GM12891 (cell line): ENCODE measurements at regions not wholly inside any gene's neighbourhood (a gene's known extent, or its start where the extent isn't known, plus 50 kb on each side); places are given as distances from the start of the nearest gene placed in this dataset.
A peak's percentile ranks its signal among the peaks of the same experiment; 100 is the strongest.

ENCODE experiments used
- DNase-seq: peaks from one replicate; pipeline ENCODE4 v3.0.0; 2011; ENCODE audit warnings: low spot score; ENCODE audit not compliant: insufficient read length
- FAIRE-seq: peaks from 2 replicates; lab custom pipeline; 2011; peaks lifted over from hg19 to GRCh38; lab: Jason Lieb, UNC
- PAX5 ChIP-seq: IDR thresholded peaks from 2 replicates; pipeline ENCODE4 v1.6.1; 2011; ENCODE audit warnings: low read length, moderate library complexity, mild to moderate bottlenecking; ENCODE audit not compliant: insufficient read depth, severe bottlenecking
- POLR2A ChIP-seq: IDR thresholded peaks from 2 replicates; pipeline ENCODE4 v1.6.1; 2011; ENCODE audit warnings: low read depth, low read length, control low read depth
- POLR2AphosphoS5 ChIP-seq: IDR thresholded peaks from 2 replicates; pipeline ENCODE4 v1.6.1; 2011; ENCODE audit warnings: low read depth, low read length, control low read depth
- POU2F2 ChIP-seq: IDR thresholded peaks from 2 replicates; pipeline ENCODE4 v1.6.1; 2011; ENCODE audit warnings: low read depth, mild to moderate bottlenecking, control low read depth, low read length, moderate library complexity
- SPI1 ChIP-seq: IDR thresholded peaks from 2 replicates; pipeline ENCODE4 v1.6.1; 2011; ENCODE audit warnings: low read depth, low read length, control low read depth
- TAF1 ChIP-seq: IDR thresholded peaks from 2 replicates; pipeline ENCODE4 v1.6.1; 2011; ENCODE audit warnings: low read depth, low read length, control low read depth

DNA sequence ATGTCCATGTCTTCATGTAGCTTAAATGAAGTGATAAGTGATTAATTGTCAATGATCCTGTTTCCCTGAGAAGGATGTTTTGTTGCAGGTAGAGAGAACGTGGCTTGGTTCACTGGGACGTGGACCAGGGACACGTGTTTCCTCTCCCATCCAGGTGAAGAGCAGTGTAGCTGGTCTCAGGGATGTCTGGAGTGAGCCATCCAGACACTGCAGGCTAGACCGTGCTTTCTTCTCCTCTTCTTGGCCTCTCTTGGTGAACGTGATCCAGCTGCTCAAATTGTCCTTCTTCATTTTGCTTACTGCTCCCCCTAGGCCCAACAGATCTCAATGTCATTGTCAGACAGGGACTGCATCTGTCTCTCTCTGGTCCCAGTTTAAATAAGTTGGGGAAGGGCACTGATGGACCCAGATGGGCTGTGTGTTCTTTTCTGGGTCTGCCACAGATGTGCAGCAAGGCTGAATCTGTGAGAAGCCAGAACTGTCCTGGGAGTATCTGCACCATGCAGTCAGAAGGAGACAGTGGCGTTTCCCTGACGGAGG is 263.8 kb downstream of the CYRIA start:
- no peak for FAIRE-seq

DNA sequence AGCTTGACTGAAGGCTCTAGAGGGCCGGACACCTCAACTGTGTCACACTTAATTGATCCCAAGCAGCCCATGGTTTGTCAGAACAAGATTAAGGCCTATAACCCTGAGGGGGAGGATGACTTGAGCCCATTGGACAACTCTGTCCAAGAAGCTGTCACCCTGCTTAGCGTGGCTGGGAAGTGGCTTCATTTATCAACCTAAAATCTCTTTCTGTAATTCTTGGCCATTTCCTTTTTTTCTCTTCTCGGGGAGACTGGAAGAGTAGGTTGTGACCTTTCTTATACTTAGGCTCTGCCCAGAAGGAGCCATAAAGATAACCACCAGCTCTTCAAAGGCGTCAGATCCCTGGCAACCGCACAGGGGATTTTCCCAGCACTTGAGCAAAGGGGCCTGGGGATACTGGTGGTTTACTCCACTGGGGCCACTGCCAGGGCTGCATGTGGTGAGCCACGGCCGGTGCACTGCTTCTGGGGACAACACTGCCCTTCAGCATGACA is 265.5 kb downstream of the CYRIA start:
- FAIRE-seq = no peak
- TF ChIP-seq POLR2A = no peak
- TF ChIP-seq POU2F2 = no peak
- no peak for TF ChIP-seq POLR2AphosphoS5
- TF ChIP-seq SPI1 = no peak
- TF ChIP-seq TAF1 = no peak
- TF ChIP-seq PAX5 = no peak
- no peak for DNase-seq

More for the DNA sequence above, 263.8 kb downstream of the CYRIA start:
- no peak for DNase-seq
- TF ChIP-seq TAF1 (no peak), SPI1 (no peak), POLR2AphosphoS5 (no peak), PAX5 (no peak), POU2F2 (no peak), POLR2A (no peak)

DNA sequence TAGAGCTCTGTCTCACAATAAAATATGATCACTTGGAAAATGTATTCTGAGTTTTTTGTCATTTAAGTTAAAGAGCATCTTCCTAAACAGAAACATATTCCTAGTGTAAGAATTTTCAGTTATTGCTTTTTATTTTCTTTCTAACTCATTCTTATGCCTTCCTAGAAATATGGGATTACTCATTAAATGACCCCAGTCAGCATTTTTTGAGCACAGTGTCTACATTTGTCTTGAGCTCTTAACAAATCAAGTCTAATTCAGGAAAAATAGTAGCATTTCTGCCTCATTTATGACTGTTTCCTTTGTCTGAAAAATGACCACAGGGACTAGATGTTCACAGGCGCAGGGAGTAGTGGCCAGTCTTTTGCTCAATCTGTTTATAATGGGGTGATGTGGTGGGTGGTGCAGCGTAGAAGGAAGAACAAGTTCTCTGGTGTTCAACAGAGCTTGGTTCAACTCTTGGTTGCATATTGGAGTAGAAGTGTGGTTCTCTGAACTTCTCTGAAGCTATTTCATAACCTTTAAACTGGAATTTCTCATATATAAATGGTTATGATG is 267.1 kb downstream of the CYRIA start:
- no peak for DNase-seq
- no peak for TF ChIP-seq POLR2AphosphoS5
- TF ChIP-seq SPI1 = no peak
- no peak for TF ChIP-seq POU2F2
- TF ChIP-seq PAX5 = no peak
- no peak for TF ChIP-seq TAF1
- no peak for TF ChIP-seq POLR2A
- FAIRE-seq = no peak

DNA sequence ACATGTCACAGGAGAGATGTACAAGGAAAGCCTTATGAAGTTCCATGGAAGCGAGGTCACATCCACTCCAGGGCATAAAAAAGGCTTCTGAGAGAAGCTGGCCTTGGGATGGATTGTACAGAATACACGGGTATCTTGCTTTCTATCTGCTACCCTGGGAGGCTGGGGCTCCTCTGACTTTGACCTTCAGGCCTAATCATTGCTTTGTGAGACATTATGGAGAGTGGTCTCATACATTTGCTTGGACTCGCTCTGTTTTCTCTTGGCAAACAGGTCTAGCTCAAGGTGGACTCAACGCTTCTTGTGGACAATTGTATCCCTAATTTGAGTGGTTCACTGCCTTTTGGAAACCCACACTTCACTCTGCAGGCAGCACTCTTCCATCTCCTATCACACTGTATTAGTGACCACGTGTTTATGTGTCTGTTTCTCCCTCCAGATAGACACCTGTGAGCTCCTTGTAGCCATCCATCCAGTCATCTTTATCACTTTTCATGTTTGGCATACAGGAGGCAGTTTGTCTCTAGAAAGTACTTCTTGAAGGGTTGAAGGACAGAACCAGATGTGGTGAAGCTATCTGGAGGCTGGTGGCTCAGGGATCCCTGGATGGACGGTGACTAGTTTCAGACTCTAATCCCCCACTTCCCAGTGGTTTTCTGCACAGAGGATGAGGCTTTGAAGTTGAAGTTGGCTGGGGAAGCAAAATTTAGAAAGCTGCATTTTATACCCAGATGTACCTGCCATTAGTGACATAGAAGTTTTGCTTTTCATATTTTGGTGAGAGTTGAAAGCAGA is 267.8 kb downstream of the CYRIA start:
- FAIRE-seq (no peak), DNase-seq (no peak)
- TF ChIP-seq POU2F2 (no peak), POLR2AphosphoS5 (no peak), PAX5 (no peak), TAF1 (no peak), SPI1 (no peak), POLR2A (no peak)

DNA sequence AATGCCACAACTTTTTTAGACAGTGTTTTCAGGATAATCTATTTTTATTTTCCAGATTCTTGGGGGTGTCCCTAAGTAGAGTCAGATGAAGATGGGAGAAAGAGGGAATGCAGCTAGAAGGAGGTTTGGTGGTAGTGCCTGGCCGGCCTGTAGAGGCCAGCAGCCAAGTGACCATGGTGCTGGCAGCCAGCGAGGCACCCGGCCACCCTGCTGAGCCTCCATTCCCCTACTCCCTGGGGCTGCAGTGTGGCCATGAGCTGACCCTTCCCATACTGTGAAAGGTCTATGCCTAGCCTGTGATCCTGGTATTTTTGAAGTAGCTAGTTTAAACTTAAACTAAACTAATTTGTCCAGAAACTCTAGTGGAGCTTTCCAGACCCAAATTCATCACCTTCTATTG is 268.6 kb downstream of the CYRIA start:
- TF ChIP-seq POLR2AphosphoS5 (no peak), TAF1 (no peak), PAX5 (no peak), POU2F2 (no peak), SPI1 (no peak), POLR2A (no peak)
- no peak for FAIRE-seq
- no peak for DNase-seq

DNA sequence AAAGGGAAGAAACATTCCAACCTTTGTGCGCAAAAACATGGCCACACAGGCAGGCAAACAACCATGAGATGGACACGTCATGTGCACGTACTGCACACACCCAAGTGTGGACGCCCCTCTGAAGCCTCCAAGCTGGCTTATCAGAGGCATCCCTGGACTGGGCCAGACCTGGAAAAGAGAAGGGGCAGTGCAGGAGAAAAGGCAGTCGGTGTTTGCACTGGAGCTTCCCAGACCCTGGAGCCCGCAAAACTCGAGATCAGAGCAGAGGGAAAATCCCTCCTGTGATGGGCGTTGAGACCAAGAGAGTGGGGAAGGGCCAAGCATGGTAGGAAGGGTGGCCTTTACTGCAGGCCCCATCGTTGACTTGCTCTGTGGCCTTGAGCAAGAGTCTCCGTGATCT is 269.5 kb downstream of the CYRIA start:
- FAIRE-seq (no peak), DNase-seq (no peak)
- TF ChIP-seq POU2F2 (no peak), POLR2A (no peak), PAX5 (no peak), SPI1 (no peak), TAF1 (no peak), POLR2AphosphoS5 (no peak)

DNA sequence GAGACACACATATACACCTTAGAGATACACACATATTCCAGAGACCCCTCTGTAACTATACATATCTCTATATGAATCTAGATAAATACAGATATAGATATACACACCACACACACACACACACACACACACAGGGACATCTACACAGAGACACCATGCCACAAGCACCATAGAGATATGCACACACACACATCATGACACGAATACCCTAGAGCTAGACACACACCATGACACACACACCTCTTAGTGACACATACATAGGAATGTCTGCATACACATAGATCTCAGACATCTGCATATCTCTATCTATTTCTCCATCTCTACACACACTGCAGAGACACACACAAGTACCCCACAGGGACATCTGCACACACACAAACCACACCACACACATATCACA is 270.0 kb downstream of the CYRIA start:
- no peak for DNase-seq
- TF ChIP-seq TAF1 (no peak), POU2F2 (no peak), PAX5 (no peak), POLR2AphosphoS5 (no peak), SPI1 (no peak), POLR2A (no peak)
- no peak for FAIRE-seq

DNA sequence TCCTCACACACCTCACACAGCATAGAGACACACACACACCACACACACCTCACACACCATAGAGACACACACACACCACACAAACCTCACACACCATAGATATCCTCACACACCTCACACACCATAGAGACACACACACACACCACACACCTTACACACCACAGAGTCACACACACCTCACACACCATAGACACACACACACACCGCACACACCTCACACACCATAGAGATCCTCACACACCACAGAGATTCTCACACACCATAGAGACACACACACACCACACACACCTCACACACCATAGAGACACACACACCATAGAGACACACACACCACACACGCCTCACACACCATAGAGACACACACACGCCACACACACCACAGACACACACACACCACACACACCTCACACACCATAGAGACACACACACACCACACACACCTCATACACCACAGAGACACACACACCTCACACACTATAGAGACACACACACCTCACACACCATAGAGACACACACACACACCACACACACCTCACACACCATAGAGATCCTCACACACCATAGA is 270.6 kb downstream of the CYRIA start:
- no peak for DNase-seq
- TF ChIP-seq TAF1 = no peak
- no peak for TF ChIP-seq PAX5
- TF ChIP-seq POLR2AphosphoS5 = no peak
- TF ChIP-seq POU2F2 = no peak
- TF ChIP-seq POLR2A = no peak
- no peak for TF ChIP-seq SPI1

DNA sequence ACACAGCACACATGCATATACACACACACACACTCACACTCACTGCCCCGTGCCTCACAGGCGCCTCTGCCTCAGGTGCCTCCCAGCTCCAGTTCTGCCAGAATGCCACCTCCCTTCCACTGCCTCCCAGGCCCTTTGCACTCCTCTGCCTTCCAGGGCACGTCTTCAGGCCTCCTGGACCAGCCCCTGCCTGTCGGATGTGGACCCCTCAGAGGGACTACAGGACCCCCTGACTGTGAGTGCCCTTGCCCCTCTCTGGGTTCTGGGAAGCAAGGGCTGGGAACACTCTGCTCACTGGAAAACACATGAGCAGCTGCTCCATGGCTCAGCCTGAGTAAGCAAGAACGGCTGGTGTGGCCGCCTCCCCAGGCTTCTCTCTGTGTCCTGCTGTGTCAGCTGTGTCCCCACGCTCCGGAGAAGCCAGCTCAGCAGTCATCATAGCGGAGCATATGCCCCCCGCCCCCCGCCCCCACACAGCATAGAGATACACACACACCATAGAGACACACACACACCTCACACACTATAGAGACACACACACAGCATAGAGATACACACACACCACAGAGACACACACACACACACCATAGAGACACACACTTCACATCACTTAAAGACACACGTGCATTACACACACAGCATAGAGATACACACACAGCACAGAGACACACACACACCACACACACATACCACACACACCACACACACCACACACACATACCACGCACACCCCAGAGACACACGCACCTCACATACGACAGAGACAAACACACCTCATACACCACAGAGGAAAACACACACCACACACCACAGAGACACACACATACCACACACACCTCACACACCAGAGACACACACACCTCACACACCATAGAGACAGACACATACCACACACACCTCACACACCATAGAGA is 271.3 kb downstream of the CYRIA start:
- DNase-seq = no peak

More for the DNA sequence above, 270.6 kb downstream of the CYRIA start:
- peak; percentile 87 for FAIRE-seq

More for the DNA sequence above, 271.3 kb downstream of the CYRIA start:
- FAIRE-seq = no peak
- TF ChIP-seq TAF1 (no peak), PAX5 (no peak), POLR2AphosphoS5 (no peak), POLR2A (no peak), SPI1 (no peak), POU2F2 (no peak)
